Erythroblast (primary cell): ENCODE measurements at regions not wholly inside any gene's neighbourhood (a gene's known extent, or its start where the extent isn't known, plus 50 kb on each side); places are given as distances from the start of the nearest gene placed in this dataset.

Source experiments
- DNase-seq, 2 experiments: peaks; one replicate each; lab custom pipeline; 2025; lab: John Stamatoyannopoulos, UW
- GATA1 ChIP-seq: IDR thresholded peaks from 2 replicates; pipeline ENCODE4 v1.6.1; 2011; ENCODE audit warnings: low read depth, mild to moderate bottlenecking, control low read depth, low read length, moderate library complexity
- POLR2A ChIP-seq: IDR thresholded peaks from 2 replicates; pipeline ENCODE4 v1.6.1; 2011; ENCODE audit warnings: mild to moderate bottlenecking, low read length

GRCh38 chr2:66721776-66722175 is 286.9 kb downstream of the MEIS1 start:
- no peak for DNase-seq
- no peak for TF ChIP-seq POLR2A
- TF ChIP-seq GATA1, result no peak

- no peak for DNase-seq
- TF ChIP-seq POLR2A, result no peak
- no peak for TF ChIP-seq GATA1
These were observed 289.3 kb downstream of the MEIS1 start for GRCh38 chr2:66724241-66724640.

DNA sequence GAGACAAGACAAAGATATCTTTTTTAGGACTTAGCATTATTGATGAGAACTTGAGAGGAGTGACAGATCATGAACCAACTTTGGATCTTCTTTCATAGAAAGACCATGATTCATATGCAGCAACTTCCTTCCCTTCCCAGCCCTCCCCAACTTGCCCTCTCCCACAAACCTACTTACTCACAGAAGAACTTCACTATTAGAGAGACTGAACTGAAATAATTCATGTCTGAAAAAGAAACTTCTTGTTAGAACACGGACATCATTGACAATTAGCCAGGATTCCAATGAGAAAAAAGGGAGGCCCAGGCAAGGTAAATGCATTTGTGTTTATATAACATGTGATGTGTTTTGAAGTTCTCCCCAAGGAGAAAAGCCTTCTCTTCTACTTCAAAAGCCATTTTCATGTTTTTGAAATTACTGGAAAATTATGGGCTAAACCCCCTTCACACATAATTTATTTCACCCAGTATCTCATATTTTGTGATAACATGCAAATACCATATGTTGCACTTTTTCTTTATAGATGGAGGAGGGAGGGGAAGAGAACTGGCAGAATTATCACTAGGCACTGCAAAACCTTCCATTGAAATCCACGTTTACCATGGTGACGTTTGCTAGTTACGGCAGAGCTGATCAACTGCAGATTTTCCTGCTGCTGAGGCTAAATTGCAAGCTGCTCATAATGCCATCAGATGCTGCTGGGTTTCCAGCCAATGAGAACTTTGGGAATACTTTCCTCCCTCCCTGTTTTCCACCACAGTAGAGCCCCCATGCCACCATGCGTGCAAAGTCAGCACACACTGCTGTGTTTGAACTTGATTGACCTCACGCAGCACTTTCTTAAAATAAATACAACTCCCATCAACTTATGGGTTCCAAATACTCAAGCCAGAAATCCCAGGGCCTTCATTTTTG is 294.7 kb downstream of the MEIS1 start:
- DNase-seq, result no peak
- TF ChIP-seq POLR2A (no peak), GATA1 (no peak)

GRCh38 chr2:66730441-66730840 is 295.5 kb downstream of the MEIS1 start:
- TF ChIP-seq GATA1, result no peak
- TF ChIP-seq POLR2A, result no peak
- DNase-seq, result no peak

DNA sequence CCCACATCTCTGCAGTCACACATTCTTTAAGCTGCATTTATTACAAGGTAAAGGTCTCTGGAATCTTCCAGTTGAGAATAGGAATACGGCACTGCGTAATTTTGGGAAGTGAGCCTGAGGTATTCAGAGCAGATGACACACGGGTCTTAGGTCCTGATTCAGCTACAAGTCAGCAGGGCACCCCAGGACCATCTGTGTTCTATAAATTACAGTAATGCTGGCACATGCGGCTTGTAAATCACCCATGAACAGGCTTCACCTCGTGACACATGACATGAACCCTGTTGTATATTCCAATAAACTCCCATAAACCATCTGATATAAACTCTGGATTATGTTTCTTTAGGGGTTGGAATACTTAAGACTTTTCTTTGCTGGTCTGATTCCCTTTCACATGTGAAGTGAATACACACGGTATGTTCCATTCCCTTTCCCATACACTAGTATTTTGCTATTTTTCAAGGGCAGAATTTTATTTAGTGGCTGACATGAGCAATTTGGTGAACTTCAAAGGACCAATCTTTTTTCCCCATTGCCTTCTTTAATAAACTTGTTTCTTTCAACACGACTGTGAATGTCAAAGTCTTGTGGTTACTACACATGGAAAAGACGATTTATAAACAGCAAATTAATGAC is 298.6 kb downstream of the MEIS1 start:
- no peak for TF ChIP-seq GATA1
- TF ChIP-seq POLR2A, result no peak
- no peak for DNase-seq

DNA sequence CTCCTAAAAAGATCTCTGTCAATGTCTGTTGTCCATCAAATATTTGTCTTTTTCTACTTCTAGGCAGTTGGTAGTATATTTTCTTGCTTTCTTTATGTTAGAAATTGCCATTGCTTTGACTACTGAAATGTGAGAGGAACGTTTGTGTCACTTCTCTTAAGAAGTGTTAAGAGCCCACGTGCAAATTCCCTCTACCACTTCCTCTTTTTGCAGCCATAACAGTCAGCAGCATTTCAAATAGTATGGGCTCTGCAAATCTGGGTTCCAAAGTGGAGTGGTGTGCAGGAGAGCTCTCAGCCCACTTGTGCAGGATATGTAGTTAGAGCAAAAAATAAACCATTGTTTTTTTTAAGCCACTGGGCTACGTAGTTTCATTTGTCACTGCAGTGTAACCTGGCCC is 314.0 kb downstream of the MEIS1 start:
- DNase-seq, result no peak
- TF ChIP-seq POLR2A, result no peak
- no peak for TF ChIP-seq GATA1

GRCh38 chr2:66749566-66749965 is 314.6 kb downstream of the MEIS1 start:
- no peak for TF ChIP-seq POLR2A
- no peak for TF ChIP-seq GATA1
- DNase-seq, result no peak

GRCh38 chr2:66753257-66753656 is 318.3 kb downstream of the MEIS1 start:
- DNase-seq, result no peak
- no peak for TF ChIP-seq GATA1
- TF ChIP-seq POLR2A, result no peak

DNA sequence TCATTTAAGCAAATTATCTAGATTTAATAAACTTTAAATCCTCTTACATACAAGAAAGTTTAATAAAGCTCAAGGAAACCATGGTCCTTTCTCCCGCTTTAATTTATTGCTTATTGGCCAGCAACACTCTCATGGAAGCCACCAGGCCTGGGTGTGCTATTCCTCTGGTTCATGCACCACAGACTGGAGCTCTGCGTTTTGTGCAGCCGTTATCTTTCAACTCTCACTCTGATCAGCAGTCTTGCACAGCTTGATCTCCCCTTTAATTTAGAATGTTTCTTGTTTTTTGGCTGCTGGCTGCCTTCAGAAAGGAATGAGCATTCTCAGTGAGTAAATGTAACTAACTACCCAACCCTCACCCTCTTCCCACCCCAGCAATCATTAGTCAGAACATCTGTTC is 318.7 kb downstream of the MEIS1 start:
- no peak for TF ChIP-seq GATA1
- no peak for TF ChIP-seq POLR2A
- DNase-seq, result no peak

DNA sequence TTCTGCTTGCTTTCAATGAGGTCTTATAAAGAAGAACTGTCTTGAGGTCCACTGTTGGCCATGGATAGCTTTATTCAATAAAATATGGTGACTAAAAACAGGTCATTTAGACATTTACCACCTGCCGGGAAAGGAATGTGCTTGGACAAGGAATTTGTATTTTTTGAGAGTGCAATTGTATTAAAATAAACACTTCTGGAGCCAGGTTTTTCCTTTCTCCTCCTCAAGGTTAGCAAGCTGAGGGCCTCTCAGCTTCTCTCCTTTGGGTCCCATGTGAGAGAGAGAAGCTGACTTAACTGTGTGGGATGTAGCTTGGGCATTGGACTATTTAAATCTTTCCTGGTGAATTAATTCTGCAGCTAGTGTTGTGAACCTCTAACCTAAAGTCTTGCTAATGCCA is 321.0 kb downstream of the MEIS1 start:
- DNase-seq, result no peak
- no peak for TF ChIP-seq GATA1
- TF ChIP-seq POLR2A, result no peak

GRCh38 chr2:66761826-66762225 is 326.9 kb downstream of the MEIS1 start:
- DNase-seq, result no peak
- TF ChIP-seq GATA1 (no peak), POLR2A (no peak)

- DNase-seq, result no peak
- no peak for TF ChIP-seq GATA1
- TF ChIP-seq POLR2A, result no peak
These were observed 327.8 kb downstream of the MEIS1 start for GRCh38 chr2:66762761-66763160.

DNA sequence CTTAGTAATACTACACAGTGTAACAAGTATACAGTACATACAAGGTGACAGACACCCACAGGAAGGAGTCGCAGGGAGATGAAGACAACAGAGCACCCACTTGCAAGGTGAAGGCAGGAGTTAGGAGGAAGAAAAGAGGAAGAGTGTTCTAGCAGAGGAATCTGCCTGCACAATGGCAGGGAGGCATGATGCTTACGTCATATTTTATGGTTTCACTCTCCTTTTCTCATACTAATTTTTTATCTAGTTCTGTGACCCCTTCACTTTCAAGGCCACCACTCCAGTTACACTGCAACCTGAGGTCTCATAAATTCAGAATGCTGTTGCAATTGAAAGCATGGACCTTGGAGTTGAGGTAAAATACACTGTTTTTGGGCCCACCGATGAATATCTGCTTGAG is 331.7 kb downstream of the MEIS1 start:
- TF ChIP-seq GATA1 (no peak), POLR2A (no peak)
- no peak for DNase-seq

DNA sequence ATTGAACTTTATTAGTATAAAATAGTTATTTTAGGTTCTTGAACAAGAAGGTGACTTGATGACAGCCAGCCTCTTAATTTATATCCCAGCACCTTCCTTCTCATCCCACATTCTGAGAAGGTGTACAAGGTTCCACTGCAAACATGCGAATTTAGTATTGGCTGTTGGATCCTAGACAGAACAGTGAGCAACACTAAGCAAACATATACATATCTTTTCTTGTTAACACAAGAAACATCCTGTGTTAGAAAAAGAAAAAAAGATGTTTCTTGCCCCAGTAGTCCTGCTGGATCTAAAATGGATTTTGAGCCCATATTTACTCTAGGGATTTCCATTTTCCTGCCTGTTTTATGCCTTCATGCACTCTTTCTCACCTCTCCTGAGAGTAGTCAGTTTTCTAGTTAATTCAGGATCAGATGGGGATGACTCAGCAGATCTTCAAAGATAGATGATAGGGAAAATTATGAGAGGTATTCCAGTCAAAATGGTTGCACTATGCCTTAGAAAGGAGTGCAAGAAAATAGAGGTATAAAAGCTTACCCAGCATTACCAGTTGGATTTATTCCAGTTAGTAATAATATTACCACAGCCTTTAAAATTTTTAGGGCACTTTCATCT is 336.5 kb downstream of the MEIS1 start:
- TF ChIP-seq POLR2A (no peak), GATA1 (no peak)

More for the DNA sequence above, 336.5 kb downstream of the MEIS1 start:
- DNase-seq, result no peak
